Panc1 (cell line): ENCODE measurements at regions not wholly inside any gene's neighbourhood (a gene's known extent, or its start where the extent isn't known, plus 50 kb on each side); places are given as distances from the start of the nearest gene placed in this dataset.

ENCODE experiments used
- ATAC-seq: fragments of 200-7000 bp; cut with Tn5 transposase; 2 replicates; pipeline ENCODE4 v1.9.1; 2020; ENCODE audit warnings: mild to moderate bottlenecking, moderate library complexity
- BruUV-seq: library from RNA; stranded (reverse); fragments of 400-500 nt; replicated peaks from 2 replicates; lab custom pipeline; 2021; lab: Mats Ljungman, UMichigan
- CTCF ChIA-PET: fragments of 300-600 bp; sonication (Branson Sonifier 250); formaldehyde crosslinking; loops from one replicate; lab custom pipeline; 2022; ENCODE audit warnings: antibody characterized with exemption; lab: Charles Lee
- POLR2A ChIA-PET: fragments of 300-600 bp; sonication (Branson Sonifier 250); formaldehyde crosslinking; loops from one replicate; lab custom pipeline; 2022; ENCODE audit warnings: antibody characterized with exemption; lab: Charles Lee
- DNase-seq: peaks from one replicate; pipeline ENCODE4 v3.0.0-alpha.2; 2010; ENCODE audit warnings: low read depth, low spot score
- H3K27ac ChIP-seq: 2 replicates; pipeline ENCODE4 v1.5.1; 2011; ENCODE audit warnings: mild to moderate bottlenecking, low read length, inconsistent platforms
- H3K27me3 ChIP-seq: fragments of 200-500 bp; sonication (Bioruptor generic); 2 replicates; pipeline ENCODE4 v1.6.0; 2014; ENCODE audit warnings: low read length, inconsistent platforms; ENCODE audit not compliant: control insufficient read depth, insufficient read depth
- H3K36me3 ChIP-seq: fragments of 200-500 bp; sonication (Bioruptor generic); 2 replicates; pipeline ENCODE4 v1.5.1; 2014; ENCODE audit warnings: inconsistent platforms, mild to moderate bottlenecking, low read length, moderate library complexity; ENCODE audit not compliant: control insufficient read depth, insufficient read depth
- H3K4me1 ChIP-seq: 2 replicates; pipeline ENCODE4 v1.5.1; 2011; ENCODE audit warnings: inconsistent platforms, mild to moderate bottlenecking, low read length, moderate library complexity; ENCODE audit not compliant: control insufficient read depth, insufficient read depth
- H3K4me3 ChIP-seq, 2 experiments: 2 replicates each; pipeline ENCODE4 v1.5.1; 2011 to 2012; ENCODE audit warnings: low read depth in 2 of 2, low read length in 2 of 2, mild to moderate bottlenecking in 2 of 2, inconsistent platforms in 1 of 2, moderate library complexity in 1 of 2
- H3K9me3 ChIP-seq: fragments of 200-500 bp; sonication (Bioruptor generic); 2 replicates; pipeline ENCODE4 v1.5.1; 2014; ENCODE audit warnings: low read depth, mild to moderate bottlenecking, inconsistent platforms, low read length, moderate library complexity; ENCODE audit not compliant: control insufficient read depth, insufficient read depth
- CTCF ChIP-seq: fragments of 450-650 bp; IDR thresholded peaks from 2 replicates; pipeline ENCODE4 v1.5.1; 2017; ENCODE audit warnings: mild to moderate bottlenecking
- POLR2AphosphoS5 ChIP-seq: IDR thresholded peaks from 2 replicates; pipeline ENCODE4 v1.6.1; 2012; ENCODE audit warnings: mild to moderate bottlenecking, low read depth, low read length, moderate library complexity
- REST ChIP-seq, 2 experiments: IDR thresholded peaks; 2 replicates each; pipeline ENCODE4 v1.6.1; 2011 to 2012; ENCODE audit warnings: low read depth in 2 of 2, control low read depth in 1 of 2, low read length in 1 of 2, mild to moderate bottlenecking in 1 of 2, moderate library complexity in 1 of 2; ENCODE audit not compliant: insufficient read depth in 1 of 2
- SIN3A ChIP-seq: IDR thresholded peaks from 2 replicates; pipeline ENCODE4 v1.6.1; 2012; ENCODE audit warnings: low read depth, mild to moderate bottlenecking, low read length, moderate library complexity, borderline replicate concordance; ENCODE audit not compliant: insufficient read depth
- TCF7L2 ChIP-seq: IDR thresholded peaks from 2 replicates; pipeline ENCODE4 v1.6.1; 2011; ENCODE audit warnings: mild to moderate bottlenecking, low read depth, low read length, inconsistent platforms
- in situ Hi-C: cut with HindIII; loops from 2 replicates; pipeline ENCODE4 v1.10.0; 2016; ENCODE audit warnings: low sequenced_read_pairs, low pct_unique_long_range_greater_than_20kb
- intact Hi-C: fragments of 100-400 bp; cut with micrococcal nuclease; formaldehyde crosslinking; loops from one replicate; pipeline ENCODE4 v1.10.0; 2022; ENCODE audit not compliant: unreplicated experiment

GRCh38 chr3:176119826-176120225 is 1077.5 kb downstream of the TBL1XR1 start:
- in situ Hi-C loops, result no loop called here
- ATAC-seq (no peak), DNase-seq (no peak)
- ChIA-PET CTCF (no interaction called here), POLR2A (no interaction called here)
- BruUV-seq, result no TSS peak
- no peak for TF ChIP-seq TCF7L2
- no peak for TF ChIP-seq POLR2AphosphoS5
- no peak for TF ChIP-seq CTCF
- no peak for TF ChIP-seq REST (IDR thresholded peaks at IDR 0.05; ENCODE audit: insufficient read depth in 1 of 2, low read depth in 2 of 2, low read length in 1 of 2)
- no peak for TF ChIP-seq SIN3A
- no peak overlapping the region for H3K4me3 ChIP-seq
- H3K4me1 ChIP-seq, result no peaks in the 10 kb centered on the region
- intact Hi-C loops, result no loop called here
- H3K27me3 ChIP-seq, result no peaks in the 10 kb centered on the region
- H3K9me3 ChIP-seq, result no peaks in the 10 kb centered on the region
- no peaks in the 10 kb centered on the region for H3K36me3 ChIP-seq
- no peak overlapping the region for H3K27ac ChIP-seq

DNA sequence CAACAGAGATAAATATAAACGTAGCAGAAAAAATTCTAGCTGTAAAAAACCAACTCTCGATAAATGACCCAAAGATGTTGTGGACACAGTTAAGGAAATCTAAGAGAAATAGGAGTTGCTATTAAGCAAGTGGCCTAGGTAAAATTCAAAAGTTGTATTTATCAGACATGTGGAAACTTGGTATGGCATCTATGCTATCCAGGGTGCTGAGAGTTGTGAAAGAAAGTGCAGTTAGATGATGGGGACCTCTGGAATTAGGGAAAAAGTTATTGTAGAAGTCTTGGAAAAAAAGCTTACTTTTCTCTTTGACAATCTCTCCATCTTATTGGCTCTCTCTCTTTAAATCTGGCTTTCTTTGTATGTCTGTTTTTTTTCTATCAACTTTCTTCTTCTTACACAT is 1090.9 kb downstream of the TBL1XR1 start:
- CTCF ChIA-PET, result no interaction called here
- Histone ChIP-seq H3K4me3 (no peak overlapping the region), H3K4me1 (no peaks in the 10 kb centered on the region), H3K36me3 (no peaks in the 10 kb centered on the region), H3K27me3 (no peaks in the 10 kb centered on the region), H3K9me3 (no peaks in the 10 kb centered on the region; the same call in 1 of the 2 replicates), H3K27ac (no peak overlapping the region)
- BruUV-seq, result no TSS peak
- DNase-seq, result no peak
- POLR2A ChIA-PET, result no interaction called here
- intact Hi-C loops (no loop called here), in situ Hi-C loops (no loop called here)
- no peak for TF ChIP-seq SIN3A
- no peak for TF ChIP-seq TCF7L2
- no peak for TF ChIP-seq CTCF
- TF ChIP-seq REST (IDR thresholded peaks at IDR 0.05; ENCODE audit: insufficient read depth in 1 of 2, low read depth in 2 of 2, low read length in 1 of 2), result peak in 1 of 2 experiments; percentile 35; a peak in 1 of 4 replicates
- no peak for TF ChIP-seq POLR2AphosphoS5
- no peak for ATAC-seq
